Neuronal stem cell (in vitro differentiated cells): ENCODE measurements at regions not wholly inside any gene's neighbourhood (a gene's known extent, or its start where the extent isn't known, plus 50 kb on each side); places are given as distances from the start of the nearest gene placed in this dataset.
"Not testable (repeated sequence)": the region's sequence is repeated elsewhere in the genome, so short reads cannot be mapped to it uniquely, and the experiment has no call there.

Experiments used
- DNase-seq: peaks from one replicate; pipeline ENCODE4 v3.0.0-alpha.2; 2013; ENCODE audit warnings: low spot score
- H2AFZ ChIP-seq: one replicate; pipeline ENCODE4 v1.6.1; 2013; ENCODE audit warnings: mild to moderate bottlenecking, low read length, inconsistent platforms
- H2AK5ac ChIP-seq: 2 replicates; pipeline ENCODE4 v1.6.1; 2013; ENCODE audit warnings: low read depth, mild to moderate bottlenecking, inconsistent platforms, low read length, moderate library complexity, mixed read lengths
- H2BK120ac ChIP-seq: 2 replicates; pipeline ENCODE4 v1.6.1; 2013; ENCODE audit warnings: low read depth, mild to moderate bottlenecking, inconsistent platforms, low read length, moderate library complexity, mixed read lengths
- H2BK12ac ChIP-seq: one replicate; pipeline ENCODE4 v1.6.1; 2013; ENCODE audit warnings: low read length, inconsistent platforms
- H2BK15ac ChIP-seq: 2 replicates; pipeline ENCODE4 v1.6.1; 2013; ENCODE audit warnings: mild to moderate bottlenecking, low read length, inconsistent platforms, mixed read lengths
- H2BK5ac ChIP-seq: one replicate; pipeline ENCODE4 v1.6.1; 2013; ENCODE audit warnings: inconsistent platforms, mild to moderate bottlenecking, low read length, moderate library complexity
- H3K14ac ChIP-seq: one replicate; pipeline ENCODE4 v1.6.1; 2013; ENCODE audit warnings: low read length, inconsistent platforms
- H3K18ac ChIP-seq: 2 replicates; pipeline ENCODE4 v1.6.1; 2013; ENCODE audit warnings: low read length, inconsistent platforms
- H3K23ac ChIP-seq: 2 replicates; pipeline ENCODE4 v1.6.1; 2013; ENCODE audit warnings: low read depth, mild to moderate bottlenecking, mixed read lengths, low read length, inconsistent platforms; ENCODE audit not compliant: poor library complexity
- H3K27ac ChIP-seq: replicated peaks from 3 replicates; pipeline ENCODE4 v1.5.1; 2013; ENCODE audit warnings: low read length, inconsistent platforms
- H3K27me3 ChIP-seq, 3 experiments: 2 replicates each; pipeline ENCODE4 v1.6.1; 2013; ENCODE audit warnings: low read length in 3 of 3, mild to moderate bottlenecking in 2 of 3, inconsistent platforms in 1 of 3, low read depth in 1 of 3, mixed read lengths in 1 of 3, moderate library complexity in 1 of 3; ENCODE audit not compliant: control insufficient read depth in 3 of 3, insufficient read depth in 3 of 3
- H3K36me3 ChIP-seq, 2 donors: replicated peaks in 1 of 2; 2 replicates each; pipeline ENCODE4 v1.6.1; 2013; ENCODE audit warnings: low read length in 2 of 2; ENCODE audit not compliant: control insufficient read depth in 2 of 2, insufficient read depth in 2 of 2
- H3K4ac ChIP-seq: 2 replicates; pipeline ENCODE4 v1.6.1; 2013; ENCODE audit warnings: inconsistent platforms, mild to moderate bottlenecking, low read length, moderate library complexity
- H3K4me1 ChIP-seq, 2 donors: 1 replicate in 1 of 2; 2 replicates in 1 of 2; pipeline ENCODE4 v1.6.1; 2013; ENCODE audit warnings: low read length in 2 of 2, low read depth in 1 of 2; ENCODE audit not compliant: control insufficient read depth in 2 of 2, insufficient read depth in 1 of 2
- H3K4me2 ChIP-seq: one replicate; pipeline ENCODE4 v1.6.1; 2013; ENCODE audit warnings: mild to moderate bottlenecking, low read length, inconsistent platforms; ENCODE audit not compliant: insufficient read depth, poor library complexity, severe bottlenecking
- H3K4me3 ChIP-seq, 2 donors: 2 replicates each; pipeline ENCODE4 v1.5.1; 2013; ENCODE audit warnings: low read length in 2 of 2, mild to moderate bottlenecking in 2 of 2, inconsistent platforms in 1 of 2, moderate library complexity in 1 of 2
- H3K79me1 ChIP-seq: one replicate; pipeline ENCODE4 v1.6.1; 2013; ENCODE audit warnings: low read depth, mild to moderate bottlenecking, inconsistent platforms, low read length, moderate library complexity
- H3K9ac ChIP-seq: one replicate; pipeline ENCODE4 v1.6.1; 2013; ENCODE audit warnings: mild to moderate bottlenecking, low read depth, low read length, inconsistent platforms; ENCODE audit not compliant: poor library complexity
- H3K9me3 ChIP-seq, 2 donors: replicated peaks in 1 of 2; 2 replicates each; pipeline versions ENCODE3 to v1.6.1; 2013; ENCODE audit warnings: low read length in 2 of 2, mild to moderate bottlenecking in 2 of 2, inconsistent platforms in 1 of 2, low read depth in 1 of 2, mixed read lengths in 1 of 2, moderate library complexity in 1 of 2; ENCODE audit not compliant: control insufficient read depth in 2 of 2, insufficient read depth in 1 of 2
- H4K8ac ChIP-seq: one replicate; pipeline ENCODE4 v1.6.1; 2013; ENCODE audit warnings: low read depth, mild to moderate bottlenecking, inconsistent platforms, low read length, moderate library complexity
- H4K91ac ChIP-seq: one replicate; pipeline ENCODE4 v1.6.1; 2013; ENCODE audit warnings: low read length, low read depth, mild to moderate bottlenecking, inconsistent platforms; ENCODE audit not compliant: poor library complexity
- WGBS, 2 donors: extraction: QIAGEN DNeasy Blood & Tissue Kit; methylation state at CpG; one replicate each; pipeline ENCODE4 v1.1.7; 2013; ENCODE audit warnings: missing lambda C conversion rate in 2 of 2, mixed read lengths in 1 of 2; ENCODE audit not compliant: insufficient read length in 2 of 2, insufficient replicate concordance in 1 of 2; ENCODE audit errors: extremely low coverage in 2 of 2; 5-methylcytosine and 5-hydroxymethylcytosine counted together

DNA sequence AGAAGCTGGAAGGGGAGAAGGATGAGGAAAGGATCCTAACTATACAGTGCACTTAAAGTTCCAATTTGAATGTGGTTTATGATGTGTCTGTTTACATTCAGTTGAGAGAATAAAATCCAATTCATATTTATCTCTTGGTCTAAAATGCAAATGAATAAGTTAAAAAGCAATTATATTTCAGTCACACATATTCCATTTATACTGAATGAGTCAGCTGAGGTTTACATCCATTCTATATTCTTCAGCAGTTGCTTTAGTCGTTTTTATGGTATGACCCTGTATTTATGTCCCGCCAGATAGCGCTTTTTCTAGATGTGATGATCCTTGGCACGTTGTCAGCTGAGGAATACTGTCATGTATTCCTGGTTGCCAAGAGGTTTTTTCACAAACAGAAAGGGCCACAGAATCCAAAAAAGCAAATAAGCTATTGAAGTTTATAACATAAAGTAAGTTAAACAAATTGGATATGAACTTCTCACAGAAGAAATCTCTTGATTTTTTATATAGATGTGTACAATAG, 866.2 kb downstream of the NCAM2 start:
- H2BK12ac ChIP-seq, result no peak overlapping the region
- no peaks in the 10 kb centered on the region for H3K9me3 ChIP-seq
- no peak overlapping the region for H2BK15ac ChIP-seq
- no peak for DNase-seq
- WGBS, 2 donors, result no CpG with 5 or more reads among the region's 4 CpGs
- H3K4me1 ChIP-seq, result no peaks in the 10 kb centered on the region
- no peaks in the 10 kb centered on the region for H3K27me3 ChIP-seq
- H2AFZ ChIP-seq, result no peak overlapping the region
- H3K23ac ChIP-seq, result no peak overlapping the region
- H4K91ac ChIP-seq, result no peak overlapping the region
- no peak overlapping the region for H3K4ac ChIP-seq
- no peak overlapping the region for H3K14ac ChIP-seq
- H4K8ac ChIP-seq, result no peak overlapping the region
- H3K4me2 ChIP-seq, result no peak overlapping the region
- no peak overlapping the region for H3K18ac ChIP-seq
- H2BK5ac ChIP-seq, result no peak overlapping the region
- no peak overlapping the region for H3K9ac ChIP-seq
- H2AK5ac ChIP-seq, result no peak overlapping the region
- H2BK120ac ChIP-seq, result no peak overlapping the region
- H3K36me3 ChIP-seq, result no peaks in the 10 kb centered on the region
- H3K4me3 ChIP-seq, result no peak overlapping the region
- no peak overlapping the region for H3K27ac ChIP-seq
- no peaks in the 10 kb centered on the region for H3K79me1 ChIP-seq

DNA sequence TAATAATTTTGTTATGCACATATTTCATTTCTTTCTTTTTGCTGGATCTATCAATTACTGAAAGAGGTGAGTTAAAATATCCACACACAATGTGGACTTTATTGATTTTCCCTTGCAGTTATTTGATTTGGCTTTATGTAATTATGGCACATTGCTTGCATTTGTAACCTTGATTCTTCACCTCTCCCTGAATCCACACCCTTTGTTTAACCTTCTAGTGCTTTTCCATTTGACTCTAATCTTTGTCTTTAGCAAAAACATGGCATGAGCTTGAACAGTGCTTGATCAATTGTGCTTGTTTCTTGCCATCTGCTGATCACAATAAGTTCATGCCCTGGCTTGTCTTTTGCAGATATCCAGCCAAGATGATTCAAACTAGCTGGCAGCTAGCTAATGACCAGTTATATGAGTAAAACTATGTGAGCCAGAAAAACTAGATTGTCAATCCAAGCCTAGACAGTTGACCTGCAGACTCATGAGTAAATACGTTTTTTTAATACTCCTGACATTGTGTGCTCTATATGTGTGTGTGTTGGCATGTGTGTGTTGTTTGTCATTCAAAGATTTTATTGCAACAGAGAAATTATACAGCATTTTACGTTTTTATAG, 899.2 kb downstream of the NCAM2 start:
- Histone ChIP-seq H3K27ac (no peak overlapping the region), H2AK5ac (no peak overlapping the region), H2AFZ (no peak overlapping the region), H2BK120ac (no peak overlapping the region), H3K23ac (no peak overlapping the region), H4K8ac (no peak overlapping the region), H2BK15ac (no peak overlapping the region), H3K79me1 (no peaks in the 10 kb centered on the region), H4K91ac (no peak overlapping the region), H3K18ac (no peak overlapping the region), H3K9me3 (no peaks in the 10 kb centered on the region), H3K4me1 (no peaks in the 10 kb centered on the region), H2BK12ac (no peak overlapping the region), H2BK5ac (no peak overlapping the region), H3K4me2 (no peak overlapping the region), H3K4me3 (no peak overlapping the region), H3K27me3 (no peaks in the 10 kb centered on the region), H3K9ac (no peak overlapping the region), H3K14ac (no peak overlapping the region), H3K4ac (no peak overlapping the region), H3K36me3 (no peaks in the 10 kb centered on the region)
- no peak for DNase-seq
- no CpG with 5 or more reads among the region's 2 CpGs for WGBS, 2 donors

DNA sequence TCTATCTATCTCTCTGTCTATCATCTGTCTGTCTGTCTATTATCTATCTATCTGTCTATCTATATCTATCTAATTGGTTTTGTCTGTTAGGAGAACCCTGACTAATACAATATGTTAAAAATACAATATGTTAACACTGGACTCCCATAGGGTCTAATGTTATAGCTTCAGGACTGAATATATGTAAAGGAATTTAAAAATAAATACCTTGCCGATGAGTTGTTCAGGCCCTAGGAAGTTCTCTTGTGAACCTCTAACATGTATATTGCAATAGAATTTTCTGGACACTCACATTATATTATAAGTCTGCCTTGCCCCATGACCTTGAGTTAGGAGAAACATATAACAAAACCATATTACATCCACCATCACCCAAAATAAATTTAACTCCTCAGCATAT, 900.6 kb downstream of the NCAM2 start:
- Histone ChIP-seq H2AK5ac (no peak overlapping the region), H4K91ac (no peak overlapping the region), H3K9me3 (no peaks in the 10 kb centered on the region), H3K4me3 (no peak overlapping the region), H2AFZ (no peak overlapping the region), H3K18ac (no peak overlapping the region), H3K4ac (no peak overlapping the region), H3K9ac (no peak overlapping the region), H2BK12ac (no peak overlapping the region), H3K27me3 (no peaks in the 10 kb centered on the region), H3K36me3 (no peaks in the 10 kb centered on the region), H2BK120ac (no peak overlapping the region), H3K23ac (no peak overlapping the region), H4K8ac (no peak overlapping the region), H3K4me1 (no peaks in the 10 kb centered on the region), H2BK15ac (no peak overlapping the region), H2BK5ac (no peak overlapping the region), H3K27ac (no peak overlapping the region), H3K79me1 (no peaks in the 10 kb centered on the region), H3K4me2 (no peak overlapping the region), H3K14ac (no peak overlapping the region)
- no CpG with 5 or more reads among the region's 1 CpG for WGBS, 2 donors
- no peak for DNase-seq

DNA sequence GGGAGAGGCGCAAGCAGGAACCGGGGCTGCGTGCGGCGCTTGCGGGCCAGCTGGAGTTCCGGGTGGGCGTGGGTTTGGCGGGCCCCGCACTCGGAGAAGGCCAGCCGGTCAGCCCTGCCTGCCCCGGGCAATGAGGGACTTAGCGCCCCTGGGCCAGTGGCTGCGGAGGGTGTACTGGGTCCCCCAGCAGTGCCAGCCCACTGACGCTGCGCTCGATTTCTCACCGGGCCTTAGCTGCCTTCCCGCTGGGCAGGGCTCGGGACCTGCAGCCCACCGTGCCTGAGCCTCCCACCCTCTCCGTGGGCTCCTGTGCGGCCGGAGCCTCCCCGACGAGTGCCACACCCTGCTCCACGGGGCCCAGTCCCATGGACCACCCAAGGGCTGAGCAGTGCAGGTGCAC, 904.2 kb downstream of the NCAM2 start:
- not testable (repeated sequence) for H3K18ac ChIP-seq, H2BK5ac ChIP-seq, H3K27ac ChIP-seq, H3K9ac ChIP-seq, H3K9me3 ChIP-seq, H2BK12ac ChIP-seq, H3K23ac ChIP-seq, H3K4ac ChIP-seq, H3K27me3 ChIP-seq, H3K4me2 ChIP-seq, H4K91ac ChIP-seq, H3K79me1 ChIP-seq, H3K36me3 ChIP-seq, H3K4me1 ChIP-seq, DNase-seq, H3K4me3 ChIP-seq, H3K14ac ChIP-seq, H2BK120ac ChIP-seq, H2AK5ac ChIP-seq, H4K8ac ChIP-seq, H2AFZ ChIP-seq, H2BK15ac ChIP-seq
- no CpG with 5 or more reads among the region's 28 CpGs for WGBS, 2 donors
